ENCODE measurements at regions not wholly inside any gene's neighbourhood (a gene's known extent, or its start where the extent isn't known, plus 50 kb on each side); places are given as distances from the start of the nearest gene placed in this dataset.

GRCh38 chr2:76544901-76545300 lies 834.2 kb upstream of the GCFC2 start:
- Mint-ChIP-seq H3K36me3 (no peaks in the 10 kb centered on the region), H3K9me3 (peaks cover 2% of the 10 kb centered on the region), H3K4me3 (no peak overlapping the region), H3K27ac (no peak overlapping the region), H3K27me3 (no peaks in the 10 kb centered on the region), H3K4me1 (no peaks in the 10 kb centered on the region)
- DNase-seq = no peak

GRCh38 chr2:76517574-76517909 lies 806.8 kb upstream of the GCFC2 start:
- Mint-ChIP-seq H3K4me3 (no peak overlapping the region), H3K36me3 (no peaks in the 10 kb centered on the region), H3K9me3 (peaks cover 3% of the 10 kb centered on the region), H3K27ac (no peak overlapping the region), H3K27me3 (no peaks in the 10 kb centered on the region), H3K4me1 (no peaks in the 10 kb centered on the region)
- DNase-seq = no peak

- Mint-ChIP-seq H3K27ac (no peak overlapping the region), H3K4me3 (no peak overlapping the region), H3K27me3 (no peaks in the 10 kb centered on the region), H3K9me3 (peaks cover 3% of the 10 kb centered on the region), H3K4me1 (no peaks in the 10 kb centered on the region), H3K36me3 (no peaks in the 10 kb centered on the region)
- no peak for DNase-seq
These were observed 806.3 kb upstream of the GCFC2 start for GRCh38 chr2:76516861-76517573.

- Mint-ChIP-seq H3K36me3 (no peaks in the 10 kb centered on the region), H3K27ac (no peak overlapping the region)
These were observed 801.6 kb upstream of the GCFC2 start for GRCh38 chr2:76512201-76512820.

GRCh38 chr2:76506538-76506937 lies 795.8 kb upstream of the GCFC2 start:
- H3K4me1 Mint-ChIP-seq = no peaks in the 10 kb centered on the region
- no peak overlapping the region for H3K4me3 Mint-ChIP-seq
- H3K9me3 Mint-ChIP-seq = peaks cover 1% of the 10 kb centered on the region
- H3K36me3 Mint-ChIP-seq = no peaks in the 10 kb centered on the region
- no peaks in the 10 kb centered on the region for H3K27me3 Mint-ChIP-seq
- H3K27ac Mint-ChIP-seq = no peak overlapping the region
- DNase-seq = no peak

More at GRCh38 chr2:76512201-76512820, 801.6 kb upstream of the GCFC2 start:
- Mint-ChIP-seq H3K9me3 (peaks cover 3% of the 10 kb centered on the region), H3K4me1 (no peaks in the 10 kb centered on the region), H3K4me3 (no peak overlapping the region), H3K27me3 (no peaks in the 10 kb centered on the region)
- no peak for DNase-seq

- no peak for DNase-seq
- H3K4me3 Mint-ChIP-seq = no peak overlapping the region
- H3K27ac Mint-ChIP-seq = no peak overlapping the region
- H3K4me1 Mint-ChIP-seq = no peaks in the 10 kb centered on the region
- no peaks in the 10 kb centered on the region for H3K27me3 Mint-ChIP-seq
- no peaks in the 10 kb centered on the region for H3K9me3 Mint-ChIP-seq
- no peaks in the 10 kb centered on the region for H3K36me3 Mint-ChIP-seq
These were observed 790.9 kb upstream of the GCFC2 start for GRCh38 chr2:76501641-76502040.

- no peaks in the 10 kb centered on the region for H3K27me3 Mint-ChIP-seq
- no peak overlapping the region for H3K4me3 Mint-ChIP-seq
- H3K36me3 Mint-ChIP-seq = no peaks in the 10 kb centered on the region
- H3K27ac Mint-ChIP-seq = no peak overlapping the region
- DNase-seq = no peak
- no peaks in the 10 kb centered on the region for H3K4me1 Mint-ChIP-seq
- H3K9me3 Mint-ChIP-seq = no peaks in the 10 kb centered on the region
These were observed 787.6 kb upstream of the GCFC2 start for GRCh38 chr2:76498360-76498759.

- no peak for DNase-seq
- Mint-ChIP-seq H3K9me3 (peaks cover 2% of the 10 kb centered on the region), H3K27ac (no peak overlapping the region), H3K4me3 (no peak overlapping the region), H3K36me3 (no peaks in the 10 kb centered on the region), H3K27me3 (no peaks in the 10 kb centered on the region), H3K4me1 (no peaks in the 10 kb centered on the region)
These were observed 780.8 kb upstream of the GCFC2 start for GRCh38 chr2:76491503-76491902.

GRCh38 chr2:76478266-76479035 lies 767.7 kb upstream of the GCFC2 start:
- Mint-ChIP-seq H3K36me3 (no peaks in the 10 kb centered on the region), H3K9me3 (peaks cover 1% of the 10 kb centered on the region), H3K4me1 (no peaks in the 10 kb centered on the region), H3K4me3 (no peak overlapping the region), H3K27me3 (no peaks in the 10 kb centered on the region), H3K27ac (no peak overlapping the region)
- DNase-seq = no peak

- no peaks in the 10 kb centered on the region for H3K36me3 Mint-ChIP-seq
- H3K4me3 Mint-ChIP-seq = no peak overlapping the region
- no peak overlapping the region for H3K27ac Mint-ChIP-seq
- H3K4me1 Mint-ChIP-seq = no peaks in the 10 kb centered on the region
- no peaks in the 10 kb centered on the region for H3K27me3 Mint-ChIP-seq
- no peak for DNase-seq
- peaks cover 4% of the 10 kb centered on the region for H3K9me3 Mint-ChIP-seq
These were observed 762.2 kb upstream of the GCFC2 start for GRCh38 chr2:76472946-76473345.

- no peaks in the 10 kb centered on the region for H3K27me3 Mint-ChIP-seq
- peaks cover 4% of the 10 kb centered on the region for H3K9me3 Mint-ChIP-seq
- no peaks in the 10 kb centered on the region for H3K4me1 Mint-ChIP-seq
- DNase-seq = no peak
- H3K27ac Mint-ChIP-seq = no peak overlapping the region
- no peaks in the 10 kb centered on the region for H3K36me3 Mint-ChIP-seq
- no peak overlapping the region for H3K4me3 Mint-ChIP-seq
These were observed 758.4 kb upstream of the GCFC2 start for GRCh38 chr2:76469066-76469465.

- no peaks in the 10 kb centered on the region for H3K9me3 Mint-ChIP-seq
- H3K4me1 Mint-ChIP-seq = no peaks in the 10 kb centered on the region
- no peak for DNase-seq
- no peaks in the 10 kb centered on the region for H3K27me3 Mint-ChIP-seq
- no peak overlapping the region for H3K4me3 Mint-ChIP-seq
- no peak overlapping the region for H3K27ac Mint-ChIP-seq
- H3K36me3 Mint-ChIP-seq = no peaks in the 10 kb centered on the region
These were observed 756.6 kb upstream of the GCFC2 start for GRCh38 chr2:76467326-76467725.

- no peak overlapping the region for H3K4me3 Mint-ChIP-seq
- H3K27me3 Mint-ChIP-seq = no peaks in the 10 kb centered on the region
- no peaks in the 10 kb centered on the region for H3K9me3 Mint-ChIP-seq
- H3K27ac Mint-ChIP-seq = no peak overlapping the region
- DNase-seq = no peak
- H3K4me1 Mint-ChIP-seq = no peaks in the 10 kb centered on the region
- no peaks in the 10 kb centered on the region for H3K36me3 Mint-ChIP-seq
These were observed 753.6 kb upstream of the GCFC2 start for GRCh38 chr2:76464310-76464709.

- no peak overlapping the region for H3K4me3 Mint-ChIP-seq
- H3K36me3 Mint-ChIP-seq = no peaks in the 10 kb centered on the region
- H3K9me3 Mint-ChIP-seq = no peaks in the 10 kb centered on the region
- DNase-seq = no peak
- no peaks in the 10 kb centered on the region for H3K27me3 Mint-ChIP-seq
- H3K27ac Mint-ChIP-seq = no peak overlapping the region
- no peaks in the 10 kb centered on the region for H3K4me1 Mint-ChIP-seq
These were observed 750.7 kb upstream of the GCFC2 start for GRCh38 chr2:76461431-76461830.

GRCh38 chr2:76455910-76456309 lies 745.2 kb upstream of the GCFC2 start:
- Mint-ChIP-seq H3K27ac (no peak overlapping the region), H3K27me3 (no peaks in the 10 kb centered on the region), H3K4me3 (no peak overlapping the region), H3K36me3 (no peaks in the 10 kb centered on the region), H3K9me3 (no peaks in the 10 kb centered on the region), H3K4me1 (no peaks in the 10 kb centered on the region)
- DNase-seq = no peak

All from activated naive CD8-positive, alpha-beta T cell treated with anti-CD3 and anti-CD28 coated beads for 36 hours (primary cell).